ENCODE measurements at regions not wholly inside any gene's neighbourhood (a gene's known extent, or its start where the extent isn't known, plus 50 kb on each side); places are given as distances from the start of the nearest gene placed in this dataset.

- TF ChIP-seq CTCF (IDR thresholded peaks at IDR 0.05), result no peak
- no peak for TF ChIP-seq POLR2A (IDR thresholded peaks at IDR 0.05)
Observed at GRCh38 chr11:115927823-115928329, 423.7 kb upstream of the CADM1 start.
